ENCODE measurements at regions not wholly inside any gene's neighbourhood (a gene's known extent, or its start where the extent isn't known, plus 50 kb on each side); places are given as distances from the start of the nearest gene placed in this dataset.
"Not testable (repeated sequence)": the region's sequence is repeated elsewhere in the genome, so short reads cannot be mapped to it uniquely, and the experiment has no call there.

DNA sequence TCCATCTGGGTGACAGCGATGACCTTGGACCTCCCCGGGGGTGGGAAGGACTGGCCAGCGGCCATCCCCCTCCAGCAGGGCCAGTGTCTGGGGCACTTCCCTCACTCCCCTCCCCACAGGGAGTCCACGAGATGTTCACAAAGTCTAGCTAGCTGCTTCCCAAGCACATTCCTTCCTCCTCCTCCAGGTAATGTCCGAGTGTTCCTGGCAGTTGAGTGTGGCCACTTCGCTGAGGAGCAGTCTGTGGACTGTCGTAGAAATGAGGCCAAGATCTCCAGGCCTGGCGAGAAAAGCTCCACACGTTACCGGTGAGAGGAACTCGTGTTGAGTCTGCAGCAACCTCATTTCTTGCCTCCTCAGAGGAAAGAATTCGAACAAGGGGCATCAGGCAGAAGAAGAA is 425.5 kb downstream of the BRD1 start:
- DNase-seq = no peak

DNA sequence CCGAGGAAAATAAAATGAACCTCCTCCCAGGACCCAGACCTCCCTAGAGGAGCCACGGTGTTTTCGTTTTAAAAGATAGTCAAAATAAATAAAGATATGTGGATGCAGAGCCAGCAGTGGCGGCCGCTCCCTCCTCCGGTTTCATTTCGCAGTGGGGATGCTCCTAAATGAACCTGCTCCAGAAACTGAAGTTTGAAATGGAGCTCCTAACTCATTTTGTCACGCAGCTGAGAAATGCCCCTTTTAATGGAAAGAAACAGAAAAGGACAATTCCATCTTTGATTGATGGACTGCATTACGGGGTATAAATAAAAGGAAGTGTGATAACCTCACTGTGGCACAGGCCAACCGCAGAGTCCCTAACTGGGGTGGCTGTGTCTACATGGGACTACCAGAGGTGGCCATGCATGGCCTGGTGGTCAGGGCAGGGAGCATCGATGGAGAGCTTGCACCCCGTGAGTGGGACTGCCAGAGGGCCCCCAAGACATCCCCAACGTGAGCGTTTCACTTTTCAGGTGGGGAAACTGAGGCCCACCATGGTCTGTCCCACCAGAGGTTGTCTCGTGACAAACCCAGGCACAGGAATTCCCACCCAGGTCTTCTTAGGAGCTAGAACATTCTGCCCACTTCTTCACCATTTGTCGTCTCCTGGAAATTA is 426.6 kb downstream of the BRD1 start:
- DNase-seq = no peak

DNA sequence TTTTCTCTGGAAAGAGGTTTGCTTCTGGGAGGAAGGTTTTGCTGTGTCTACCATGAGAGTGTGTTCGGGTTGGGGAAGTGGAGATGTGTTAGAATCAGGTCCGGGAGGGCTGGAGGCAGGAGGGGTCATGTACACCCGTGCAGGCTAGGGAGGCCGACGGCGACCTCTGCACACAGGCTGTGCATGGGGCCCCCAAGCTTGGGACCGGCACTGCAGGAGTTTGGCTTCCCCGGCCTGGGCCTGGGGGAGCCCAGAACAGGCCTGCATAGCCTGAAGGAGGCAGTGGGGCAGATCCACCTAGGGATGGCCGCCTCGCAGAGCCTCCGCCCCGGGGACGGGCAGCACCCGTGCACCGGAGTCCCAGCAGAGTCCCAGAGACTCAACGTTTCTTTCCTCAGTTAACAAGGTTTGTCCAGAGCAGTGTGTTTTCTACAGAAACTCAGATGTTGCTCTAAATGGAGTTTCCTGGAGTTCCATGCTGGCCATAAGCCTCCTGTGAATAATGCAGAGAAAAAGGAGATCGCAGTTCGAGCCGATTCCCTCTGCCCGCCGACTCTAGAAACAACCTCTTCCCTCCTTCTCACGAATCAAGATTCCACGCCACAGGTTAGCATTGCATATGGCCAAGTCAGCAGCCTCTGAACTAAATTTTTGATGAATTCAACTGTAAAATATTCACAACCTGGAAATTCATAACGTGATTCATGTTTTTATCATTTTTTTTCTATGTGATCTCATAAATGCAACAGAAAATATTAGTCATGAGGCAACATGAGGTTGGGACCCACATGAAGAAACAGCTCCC is 427.3 kb downstream of the BRD1 start:
- no peak for DNase-seq

DNA sequence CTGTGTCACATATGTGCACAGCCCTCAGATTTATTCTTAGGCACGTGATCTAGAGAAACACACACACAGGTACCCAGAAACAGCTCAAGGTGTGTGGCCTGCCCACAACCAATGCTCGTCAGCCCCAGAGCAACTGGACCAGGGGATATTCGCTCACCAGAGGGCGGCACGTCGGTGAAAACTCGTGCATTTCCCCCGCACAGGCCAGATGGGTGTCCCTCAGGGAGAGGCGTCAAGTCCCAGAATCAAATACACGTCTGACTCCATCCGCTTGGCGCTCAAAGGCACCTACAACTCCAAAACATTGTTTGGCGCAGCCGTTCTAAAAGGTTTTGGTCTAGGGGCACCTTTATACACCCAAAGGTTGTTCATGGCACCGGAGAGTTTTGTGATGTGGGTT is 429.0 kb downstream of the BRD1 start:
- DNase-seq = no peak

DNA sequence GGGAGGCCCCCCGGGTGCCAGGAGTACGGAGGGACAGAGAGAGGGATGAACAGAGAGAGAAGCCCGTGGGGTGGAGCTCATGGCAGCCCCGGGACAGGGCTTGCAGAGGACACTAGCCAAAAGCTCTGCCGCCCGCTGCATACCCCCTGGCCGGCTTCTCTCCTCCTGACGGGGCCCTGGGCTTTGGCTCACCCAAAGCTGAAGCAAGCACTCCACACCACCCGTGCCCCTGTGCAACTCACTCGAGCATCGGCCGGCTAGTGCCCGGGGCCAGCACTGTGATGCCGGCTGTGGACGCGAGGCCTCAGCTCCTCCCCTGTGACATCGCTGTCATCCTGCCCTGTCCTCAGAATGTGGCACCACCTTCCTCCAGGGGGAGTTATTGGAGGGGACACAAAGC is 429.6 kb downstream of the BRD1 start:
- no peak for DNase-seq

DNA sequence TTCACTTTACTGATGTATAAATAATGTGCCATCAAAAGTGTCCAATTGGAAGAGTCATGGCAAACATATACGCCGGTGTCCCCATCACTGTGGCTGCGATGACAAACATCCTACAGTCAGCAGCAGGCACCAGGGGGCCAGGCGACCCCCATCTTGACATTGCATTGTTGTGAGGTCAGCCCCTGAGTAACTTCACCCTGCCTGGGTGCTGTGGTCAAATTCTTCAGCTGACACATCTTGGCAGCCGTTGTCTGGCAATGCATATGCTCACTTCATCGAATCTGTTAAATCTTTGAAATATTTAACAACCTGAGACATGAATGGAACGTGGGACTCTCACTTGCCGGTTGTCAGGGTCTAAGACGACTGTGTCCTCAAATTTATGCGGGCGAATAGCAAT is 430.9 kb downstream of the BRD1 start:
- DNase-seq = no peak

DNA sequence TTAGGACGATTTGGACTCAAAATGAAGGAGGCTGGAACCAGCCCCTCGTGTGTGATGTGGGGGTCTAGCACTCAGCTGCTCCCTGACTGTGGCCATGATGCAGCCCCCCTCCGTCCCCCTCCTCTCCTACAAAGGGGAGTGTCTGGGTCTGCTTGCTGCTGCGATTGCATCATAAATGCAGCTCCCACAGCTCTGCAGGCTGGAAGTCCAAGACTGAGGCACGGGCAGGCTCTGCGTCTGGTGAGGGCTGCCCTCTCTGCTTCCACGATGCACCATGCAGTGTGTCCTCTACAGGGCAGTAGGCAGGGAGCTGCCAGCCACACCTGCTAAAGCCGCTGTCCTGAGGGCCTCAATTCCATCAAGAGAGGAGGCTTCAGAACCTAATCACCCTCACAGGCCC is 432.1 kb downstream of the BRD1 start:
- no peak for DNase-seq

DNA sequence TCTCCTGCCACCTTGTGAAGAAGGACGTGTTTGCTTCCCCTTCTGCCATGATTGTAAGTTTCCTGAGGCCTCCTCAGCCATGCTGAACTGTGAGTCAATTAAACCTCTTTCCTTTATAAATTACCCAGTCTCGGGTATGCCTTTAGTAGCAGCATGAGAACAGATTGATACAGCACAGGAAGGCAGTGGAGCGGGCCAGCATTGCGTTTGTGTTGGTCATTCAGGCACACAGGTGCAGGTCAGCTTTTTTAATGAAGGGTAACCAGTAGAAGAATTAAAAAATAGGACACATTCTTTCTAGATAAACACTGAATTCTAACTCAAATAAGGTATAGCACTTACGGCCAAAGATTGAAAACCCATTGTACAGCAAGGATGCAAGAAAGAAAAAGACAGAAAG is 432.6 kb downstream of the BRD1 start:
- DNase-seq = not testable (repeated sequence)

DNA sequence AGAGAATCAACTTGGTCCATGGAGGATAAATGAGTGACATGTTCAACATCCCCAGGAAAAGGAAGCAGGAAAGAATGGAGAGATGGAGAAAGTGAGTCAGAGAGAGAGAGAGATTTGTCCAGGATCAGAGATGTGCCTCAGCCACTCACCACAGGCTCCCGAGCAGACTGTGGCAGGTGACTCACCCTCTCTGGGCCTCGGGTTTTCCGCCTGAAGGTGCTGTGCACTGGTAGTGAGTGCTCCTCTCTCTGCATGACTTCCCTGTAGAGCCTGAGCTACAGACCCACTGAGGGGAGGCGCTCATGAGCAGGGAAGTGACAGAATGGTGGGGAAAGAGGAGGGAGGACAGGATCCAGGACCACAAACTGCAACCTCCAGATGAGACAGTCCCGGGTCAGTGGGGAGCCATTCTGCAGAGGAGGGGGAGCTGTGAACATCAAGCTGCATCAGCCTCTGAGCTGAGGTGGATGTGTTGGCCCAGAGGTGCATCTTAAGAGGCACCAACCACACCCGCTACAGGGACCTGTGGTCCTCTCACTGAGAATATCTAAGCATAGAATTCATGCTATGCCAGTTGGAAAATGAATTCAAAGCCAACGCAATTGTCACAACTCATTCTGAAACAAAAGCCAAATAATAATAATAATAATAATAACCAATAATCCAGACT is 433.4 kb downstream of the BRD1 start:
- DNase-seq = no peak

DNA sequence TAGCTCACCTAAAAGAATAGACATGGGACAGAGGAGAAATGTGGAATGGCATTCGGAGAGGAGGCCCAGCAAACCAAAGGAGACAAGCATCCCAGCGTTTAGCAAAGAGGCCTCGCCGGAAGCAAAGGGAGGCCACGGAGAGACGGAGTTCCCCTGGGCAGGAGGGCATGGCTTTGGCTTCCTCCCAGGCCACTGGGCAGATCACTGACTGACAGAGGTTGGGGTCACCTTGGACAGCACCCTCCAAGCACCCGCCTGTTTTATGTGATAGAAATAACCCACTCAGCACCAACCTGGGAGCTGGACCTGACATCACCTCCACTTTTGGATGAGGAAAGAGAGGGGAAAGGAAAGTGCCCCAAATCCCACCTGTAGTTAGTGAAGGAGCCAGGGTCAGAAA is 434.1 kb downstream of the BRD1 start:
- DNase-seq = no peak

DNA sequence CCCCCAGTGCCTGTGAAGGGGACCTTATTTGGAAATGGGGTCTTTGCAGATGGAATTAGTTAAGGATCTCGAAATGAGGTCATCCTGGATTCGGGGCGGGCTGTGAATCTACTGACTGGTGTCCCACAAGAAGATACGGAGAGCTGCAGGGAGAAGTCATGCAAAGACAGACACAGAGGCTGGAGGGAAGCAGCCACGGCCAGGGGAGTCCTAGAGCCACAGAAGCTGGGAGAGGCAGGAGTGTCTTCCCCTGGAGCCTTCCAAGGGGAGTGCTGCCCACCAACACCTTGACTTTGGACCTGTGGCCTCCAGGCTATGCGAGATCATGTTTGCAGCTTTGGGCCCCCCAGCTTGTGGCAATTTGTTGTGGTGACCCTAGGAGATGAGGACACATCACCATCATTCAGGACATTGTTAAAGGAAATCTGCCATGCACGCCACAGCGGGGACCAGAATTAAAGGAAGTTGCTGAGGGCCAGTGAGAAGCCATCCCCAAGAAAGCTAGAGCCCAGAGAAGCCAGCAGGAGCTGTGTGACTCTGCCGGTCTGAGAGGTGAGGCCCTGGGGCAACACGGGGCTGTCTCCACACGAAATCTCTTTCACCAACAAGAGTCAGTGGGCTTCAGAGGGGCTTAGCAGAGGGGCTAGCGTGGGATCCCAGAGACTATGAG is 434.7 kb downstream of the BRD1 start:
- no peak for DNase-seq

DNA sequence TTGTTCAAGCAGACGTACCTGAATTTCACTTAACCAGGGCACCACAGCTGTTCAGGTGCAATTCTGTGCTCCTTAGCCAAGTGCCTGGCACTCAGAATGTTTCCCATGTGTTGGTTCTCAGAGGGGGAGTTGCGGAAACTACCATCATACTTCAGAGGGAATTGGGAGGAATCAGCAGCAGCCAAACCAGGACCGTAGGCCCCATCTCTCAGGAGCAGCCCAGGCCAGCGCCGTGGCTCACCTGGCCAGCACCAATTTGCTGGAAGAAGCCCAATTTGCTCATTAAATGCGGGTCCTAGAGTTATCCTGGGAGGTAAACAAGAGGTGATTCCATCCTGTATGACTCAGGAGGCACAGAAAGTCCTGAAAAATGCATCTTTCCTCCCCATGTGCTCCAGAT is 435.4 kb downstream of the BRD1 start:
- no peak for DNase-seq

DNA sequence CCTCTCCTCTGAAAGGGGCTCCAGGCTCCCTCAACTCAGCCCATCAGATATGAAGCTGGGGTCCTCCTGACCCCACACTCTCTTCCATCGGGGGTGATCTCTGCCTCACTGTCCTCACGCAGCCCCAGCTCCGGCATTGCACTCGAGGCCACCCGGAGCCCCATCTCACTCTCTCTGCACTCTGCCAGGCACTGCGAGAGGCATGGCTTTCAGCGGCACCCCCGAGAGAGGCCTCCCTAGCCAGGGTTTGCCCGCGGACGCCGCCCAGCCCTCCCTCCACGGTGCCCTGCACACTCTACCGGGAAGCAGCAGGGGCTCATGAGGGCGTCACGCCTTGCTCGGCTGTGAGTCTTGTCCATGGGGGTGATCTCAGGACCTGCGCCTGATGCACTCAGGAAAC is 436.2 kb downstream of the BRD1 start:
- no peak for DNase-seq

DNA sequence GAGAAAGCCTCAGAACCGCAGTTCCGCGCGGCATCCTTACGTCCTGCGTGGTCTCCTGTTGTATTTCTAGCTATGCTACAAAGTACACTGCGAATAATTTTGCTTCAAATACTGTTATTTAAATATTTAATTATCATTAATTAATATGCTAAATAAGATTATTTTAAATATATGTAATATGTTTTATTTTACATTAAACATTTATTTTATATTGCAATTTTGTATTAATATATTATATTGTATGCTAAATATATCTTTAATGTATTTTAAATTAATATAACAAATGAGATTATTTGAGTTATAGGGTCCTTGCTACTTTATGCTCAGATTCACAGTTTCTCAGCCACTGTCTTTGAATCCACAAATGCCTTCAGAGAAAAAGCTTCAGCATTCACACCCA is 436.7 kb downstream of the BRD1 start:
- no peak for DNase-seq

DNA sequence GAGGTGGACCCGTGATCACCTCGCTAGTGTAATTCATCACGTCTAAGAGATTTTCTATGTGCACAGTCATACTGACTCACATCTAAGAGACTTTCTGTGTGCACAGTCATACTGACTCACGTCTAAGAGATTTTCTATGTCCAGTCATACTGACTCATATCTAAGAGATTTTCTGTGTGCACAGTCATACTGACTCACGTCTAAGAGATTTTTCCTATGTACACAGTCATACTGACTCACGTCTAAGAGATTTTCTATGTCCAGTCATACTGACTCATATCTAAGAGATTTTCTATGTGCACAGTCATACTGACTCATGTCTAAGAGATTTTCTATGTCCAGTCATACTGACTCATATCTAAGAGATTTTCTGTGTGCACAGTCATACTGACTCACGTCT is 443.8 kb downstream of the BRD1 start:
- not testable (repeated sequence) for DNase-seq

DNA sequence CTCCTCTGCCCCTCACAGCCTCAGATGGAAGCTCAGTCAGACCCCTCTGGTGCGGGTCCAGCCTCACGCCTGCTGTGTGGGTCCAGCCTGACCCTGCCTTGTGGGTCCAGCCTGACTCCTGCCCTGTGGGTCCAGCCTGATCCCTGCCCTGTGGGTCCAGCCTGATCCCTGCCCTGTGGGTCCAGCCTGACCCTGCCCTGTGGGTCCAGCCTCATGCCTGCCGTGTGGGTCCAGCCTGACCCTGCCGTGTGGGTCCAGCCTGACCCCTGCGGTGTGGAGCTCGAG is 445.3 kb downstream of the BRD1 start:
- no peak for DNase-seq

DNA sequence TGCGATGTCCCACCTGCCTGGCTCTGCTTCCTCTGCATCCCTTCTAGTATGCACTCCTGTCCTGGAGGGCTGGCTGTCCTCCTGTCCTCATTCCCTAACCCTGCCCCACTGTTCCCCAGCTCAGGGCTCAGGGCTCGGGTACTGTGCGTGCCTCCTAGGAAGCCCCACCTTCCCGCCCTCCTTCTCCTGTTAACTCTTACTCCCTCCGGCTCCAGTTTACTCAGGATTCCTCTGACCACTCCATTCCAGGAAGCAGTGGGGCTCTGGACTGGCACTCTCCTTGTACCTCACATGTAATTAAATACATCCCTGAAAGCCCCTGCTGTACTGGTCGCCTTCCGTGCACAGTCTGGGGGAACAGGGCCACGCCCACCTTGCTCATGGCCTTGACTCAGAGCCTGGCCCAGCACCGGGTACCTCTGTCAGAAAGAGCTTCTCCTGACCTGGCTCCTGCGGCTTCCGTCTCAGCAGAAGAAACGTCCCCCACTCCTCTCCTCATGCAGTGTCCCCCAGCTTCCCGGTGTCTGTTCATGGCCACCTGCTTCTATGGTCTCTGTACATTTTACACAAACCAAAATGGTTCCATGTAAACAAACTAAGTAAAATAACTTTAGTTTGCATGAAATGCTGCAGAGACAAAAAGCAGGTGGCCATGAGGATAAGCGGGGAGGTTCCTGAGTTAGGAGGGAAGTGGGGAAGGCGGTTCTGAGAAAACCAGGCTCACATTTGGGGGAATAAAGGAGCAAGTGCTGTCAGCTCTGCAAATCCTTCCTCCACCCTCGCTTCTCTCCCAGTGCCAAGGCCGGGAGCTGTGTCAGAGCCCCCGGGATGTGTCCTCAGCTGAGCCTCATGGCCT is 445.9 kb downstream of the BRD1 start:
- DNase-seq = no peak

DNA sequence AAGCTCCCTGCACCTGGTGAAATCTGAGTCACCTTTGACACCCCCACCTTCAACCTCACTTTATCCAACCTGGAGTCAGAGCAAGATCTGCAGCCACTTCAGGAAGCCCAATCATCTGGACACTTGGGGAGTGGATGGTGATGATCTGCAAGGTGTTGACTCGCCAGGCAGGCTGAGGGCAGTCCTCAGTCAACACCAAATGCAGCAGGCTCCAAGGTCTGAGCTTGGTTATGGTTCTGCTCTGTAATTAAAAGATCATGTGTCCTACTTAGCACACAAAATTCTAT is 446.9 kb downstream of the BRD1 start:
- DNase-seq = no peak

DNA sequence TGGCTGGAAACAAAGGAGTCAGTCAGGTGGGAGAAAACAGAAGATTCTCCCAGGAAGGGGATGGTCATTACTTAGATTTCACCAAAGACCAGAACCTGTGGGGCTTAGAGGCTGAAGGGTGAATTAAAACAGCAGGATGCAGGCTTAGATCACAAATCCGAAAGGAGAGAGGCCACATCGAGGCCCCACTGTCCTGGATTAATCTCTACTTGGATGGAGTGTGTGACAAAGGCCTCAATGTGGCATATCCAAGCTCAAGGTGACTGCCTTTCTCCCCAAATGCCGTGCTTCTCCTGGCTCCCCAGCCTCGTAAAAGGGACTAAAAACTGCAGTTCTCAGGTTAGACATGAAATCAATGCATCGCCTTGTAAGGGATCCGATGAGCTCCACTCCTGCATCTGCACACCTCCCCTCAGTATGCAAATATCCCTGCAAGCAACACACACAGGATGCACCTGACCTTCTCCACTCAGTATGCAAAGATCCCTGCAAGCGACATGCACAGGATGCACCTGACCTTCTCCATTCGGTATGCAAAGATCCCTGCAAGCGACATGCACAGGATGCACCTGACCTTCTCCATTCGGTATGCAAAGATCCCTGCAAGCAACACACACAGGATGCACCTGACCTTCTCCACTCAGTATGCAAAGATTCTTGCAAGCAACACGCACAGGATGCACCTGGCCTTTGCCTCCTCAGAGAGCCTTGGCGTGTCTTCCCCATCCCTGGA is 447.4 kb downstream of the BRD1 start:
- no peak for DNase-seq

DNA sequence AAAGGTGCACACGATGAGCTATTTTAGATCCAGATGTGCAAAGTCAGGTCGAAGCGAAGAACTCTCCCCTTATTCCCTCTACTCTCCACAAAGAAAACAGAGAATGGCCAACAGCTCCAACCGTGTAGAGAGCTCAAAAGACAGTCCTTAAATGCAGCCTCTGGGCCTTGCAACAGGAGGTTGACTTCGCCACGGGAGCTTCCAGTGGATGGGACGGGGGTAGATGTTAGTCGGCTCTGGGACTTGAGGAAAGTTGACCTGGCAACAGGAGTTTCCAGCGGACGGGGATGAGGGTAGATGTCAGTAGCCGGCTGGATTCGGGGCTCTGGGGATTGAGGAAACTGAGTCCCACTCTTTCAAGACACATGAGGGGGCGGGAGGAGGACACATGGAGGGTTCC is 450.4 kb downstream of the BRD1 start:
- no peak for DNase-seq

DNA sequence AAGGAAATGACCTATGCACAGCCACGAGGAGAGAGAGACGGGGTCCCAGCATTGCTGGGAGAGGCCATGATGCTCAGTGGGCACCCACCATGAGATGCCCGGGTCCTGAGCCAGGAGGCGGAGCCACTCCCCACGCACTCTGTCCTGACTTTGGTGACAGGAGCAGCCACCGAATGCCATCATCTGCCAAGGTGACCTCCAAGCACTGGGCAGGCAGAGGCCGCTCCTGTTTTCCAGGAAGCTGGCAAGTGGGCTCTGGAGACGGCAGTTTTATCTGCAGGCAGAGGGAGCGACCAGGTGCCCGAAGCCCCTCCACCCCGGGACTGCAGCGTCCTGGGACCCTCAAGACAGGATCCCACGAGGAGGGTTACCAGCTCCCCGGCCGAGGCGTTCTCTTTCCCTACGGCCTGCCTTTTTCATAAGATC is 453.9 kb downstream of the BRD1 start:
- DNase-seq = no peak

DNA sequence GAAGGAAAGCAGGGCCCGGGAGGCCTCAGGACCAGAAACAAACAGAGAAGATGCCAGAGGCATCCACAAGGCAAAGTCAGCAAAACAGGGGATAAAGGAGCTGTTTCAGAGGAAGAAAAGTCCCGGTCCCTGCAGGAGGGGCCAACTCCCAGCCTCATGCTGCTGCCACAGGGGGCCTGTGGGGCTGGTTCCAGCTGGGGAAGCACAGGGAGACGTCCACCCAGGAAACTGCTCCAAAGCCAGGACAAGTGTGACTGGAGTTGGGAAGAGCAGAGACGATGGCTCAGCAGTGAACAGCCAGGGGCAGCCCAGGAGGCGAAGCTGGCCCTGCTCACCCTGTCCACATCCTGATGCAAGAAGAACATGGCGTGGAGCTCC is 454.4 kb downstream of the BRD1 start:
- DNase-seq = no peak
